Neutrophil (primary cell): ENCODE measurements at regions not wholly inside any gene's neighbourhood (a gene's known extent, or its start where the extent isn't known, plus 50 kb on each side); places are given as distances from the start of the nearest gene placed in this dataset.

Experiments used
- H3K27ac ChIP-seq: fragments of 200-600 bp; sonication (generic); 2 replicates; pipeline ENCODE4 v1.5.1; 2016; ENCODE audit warnings: mild to moderate bottlenecking, moderate library complexity
- H3K27me3 ChIP-seq: fragments of 200-600 bp; sonication (generic); 2 replicates; pipeline ENCODE4 v1.6.0; 2016; ENCODE audit warnings: mild to moderate bottlenecking
- H3K36me3 ChIP-seq: fragments of 200-600 bp; sonication (generic); 2 replicates; pipeline ENCODE4 v1.5.1; 2017
- H3K4me1 ChIP-seq, 2 experiments: fragments of 200-600 bp in 1 of 2; sonication (generic) in 1 of 2; 1 replicate in 1 of 2; 2 replicates in 1 of 2; pipeline versions ENCODE4 v1.5.1 to v1.6.1; 2013 to 2016; ENCODE audit warnings: low read depth in 1 of 2, low read length in 1 of 2, mild to moderate bottlenecking in 1 of 2, moderate library complexity in 1 of 2; ENCODE audit not compliant: control insufficient read depth in 1 of 2, insufficient read depth in 1 of 2
- H3K4me3 ChIP-seq, 2 experiments: fragments of 200-600 bp in 1 of 2; sonication (generic) in 1 of 2; 1 replicate in 1 of 2; 2 replicates in 1 of 2; pipeline ENCODE4 v1.5.1; 2013 to 2016; ENCODE audit warnings: low read depth in 1 of 2, low read length in 1 of 2, mild to moderate bottlenecking in 1 of 2, moderate library complexity in 1 of 2
- H3K9me3 ChIP-seq: fragments of 200-600 bp; sonication (generic); 2 replicates; pipeline ENCODE4 v1.5.1; 2016
- CTCF ChIP-seq: fragments of 200-600 bp; sonication (generic); IDR thresholded peaks from 2 replicates; pipeline ENCODE4 v1.5.1; 2016; ENCODE audit warnings: antibody characterized with exemption

GRCh38 chr15:87238451-87239068 is 1018.0 kb downstream of the NTRK3 start:
- no peaks in the 10 kb centered on the region for H3K27me3 ChIP-seq
- TF ChIP-seq CTCF: no peak

GRCh38 chr15:87228460-87228859 is 1028.1 kb downstream of the NTRK3 start:
- Histone ChIP-seq H3K27me3 (no peaks in the 10 kb centered on the region), H3K36me3 (no peaks in the 10 kb centered on the region), H3K4me1 (no peaks in the 10 kb centered on the region), H3K4me3 (no peak overlapping the region), H3K9me3 (no peaks in the 10 kb centered on the region), H3K27ac (no peak overlapping the region)
- TF ChIP-seq CTCF: no peak

More at GRCh38 chr15:87238451-87239068, 1018.0 kb downstream of the NTRK3 start:
- Histone ChIP-seq H3K36me3 (no peaks in the 10 kb centered on the region), H3K9me3 (no peaks in the 10 kb centered on the region), H3K27ac (no peak overlapping the region), H3K4me3 (no peak overlapping the region), H3K4me1 (no peaks in the 10 kb centered on the region)

- H3K27ac ChIP-seq: no peak overlapping the region
- TF ChIP-seq CTCF: no peak
- no peak overlapping the region for H3K4me3 ChIP-seq
- H3K9me3 ChIP-seq: no peaks in the 10 kb centered on the region
- no peaks in the 10 kb centered on the region for H3K36me3 ChIP-seq
- H3K27me3 ChIP-seq: no peaks in the 10 kb centered on the region
- no peaks in the 10 kb centered on the region for H3K4me1 ChIP-seq
These were observed 1028.7 kb downstream of the NTRK3 start for GRCh38 chr15:87227846-87228245.

GRCh38 chr15:87225436-87225835 is 1031.1 kb downstream of the NTRK3 start:
- no peak for TF ChIP-seq CTCF
- Histone ChIP-seq H3K9me3 (no peaks in the 10 kb centered on the region), H3K4me1 (no peaks in the 10 kb centered on the region)

GRCh38 chr15:87224404-87224803 is 1032.1 kb downstream of the NTRK3 start:
- no peak overlapping the region for H3K4me3 ChIP-seq
- H3K4me1 ChIP-seq: no peaks in the 10 kb centered on the region
- H3K27ac ChIP-seq: no peak overlapping the region
- H3K36me3 ChIP-seq: no peaks in the 10 kb centered on the region
- no peaks in the 10 kb centered on the region for H3K9me3 ChIP-seq
- TF ChIP-seq CTCF: no peak
- no peaks in the 10 kb centered on the region for H3K27me3 ChIP-seq

More at GRCh38 chr15:87225436-87225835, 1031.1 kb downstream of the NTRK3 start:
- no peak overlapping the region for H3K4me3 ChIP-seq
- no peak overlapping the region for H3K27ac ChIP-seq
- H3K36me3 ChIP-seq: no peaks in the 10 kb centered on the region
- no peaks in the 10 kb centered on the region for H3K27me3 ChIP-seq
